ENCODE measurements at regions not wholly inside any gene's neighbourhood (a gene's known extent, or its start where the extent isn't known, plus 50 kb on each side); places are given as distances from the start of the nearest gene placed in this dataset.
"Not testable (repeated sequence)": the region's sequence is repeated elsewhere in the genome, so short reads cannot be mapped to it uniquely, and the experiment has no call there.

DNA sequence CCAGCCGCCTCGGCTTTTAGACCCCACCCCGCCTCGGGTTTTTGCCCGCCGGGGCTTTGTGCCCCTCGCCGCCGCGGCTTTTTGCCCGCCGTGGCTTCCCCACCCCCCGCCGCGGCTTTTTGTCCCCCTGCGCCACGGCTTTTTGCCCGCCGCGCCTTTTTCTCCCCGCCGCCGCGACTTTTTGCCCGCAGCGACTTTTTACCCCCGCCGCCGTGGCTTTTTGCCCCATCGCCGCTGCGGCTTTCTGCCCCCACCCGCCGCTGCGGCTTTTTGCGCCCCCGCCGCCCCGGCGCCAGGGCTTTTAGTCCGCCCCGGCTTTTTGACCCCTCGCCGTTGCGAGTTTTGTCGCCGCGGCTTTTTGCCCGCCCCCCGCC lies 474.4 kb downstream of the FAM72C start:
- DNase-seq (peak; percentile 20), ATAC-seq (no peak)
- Histone ChIP-seq H3K27ac (no peak overlapping the region), H3K9me3 (no peaks in the 10 kb centered on the region), H3K4me1 (no peaks in the 10 kb centered on the region), H3K36me3 (no peaks in the 10 kb centered on the region), H3K27me3 (ENCODE audit: low read depth) (peaks cover 3% of the 10 kb centered on the region), H3K4me3 (no peak overlapping the region)
- TF ChIP-seq, protein P1, sequence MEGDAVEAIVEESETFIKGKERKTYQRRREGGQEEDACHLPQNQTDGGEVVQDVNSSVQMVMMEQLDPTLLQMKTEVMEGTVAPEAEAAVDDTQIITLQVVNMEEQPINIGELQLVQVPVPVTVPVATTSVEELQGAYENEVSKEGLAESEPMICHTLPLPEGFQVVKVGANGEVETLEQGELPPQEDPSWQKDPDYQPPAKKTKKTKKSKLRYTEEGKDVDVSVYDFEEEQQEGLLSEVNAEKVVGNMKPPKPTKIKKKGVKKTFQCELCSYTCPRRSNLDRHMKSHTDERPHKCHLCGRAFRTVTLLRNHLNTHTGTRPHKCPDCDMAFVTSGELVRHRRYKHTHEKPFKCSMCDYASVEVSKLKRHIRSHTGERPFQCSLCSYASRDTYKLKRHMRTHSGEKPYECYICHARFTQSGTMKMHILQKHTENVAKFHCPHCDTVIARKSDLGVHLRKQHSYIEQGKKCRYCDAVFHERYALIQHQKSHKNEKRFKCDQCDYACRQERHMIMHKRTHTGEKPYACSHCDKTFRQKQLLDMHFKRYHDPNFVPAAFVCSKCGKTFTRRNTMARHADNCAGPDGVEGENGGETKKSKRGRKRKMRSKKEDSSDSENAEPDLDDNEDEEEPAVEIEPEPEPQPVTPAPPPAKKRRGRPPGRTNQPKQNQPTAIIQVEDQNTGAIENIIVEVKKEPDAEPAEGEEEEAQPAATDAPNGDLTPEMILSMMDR (IDR thresholded peaks at IDR 0.05), result no peak
- intact Hi-C loops (cut with DNase I), result no loop called here

DNA sequence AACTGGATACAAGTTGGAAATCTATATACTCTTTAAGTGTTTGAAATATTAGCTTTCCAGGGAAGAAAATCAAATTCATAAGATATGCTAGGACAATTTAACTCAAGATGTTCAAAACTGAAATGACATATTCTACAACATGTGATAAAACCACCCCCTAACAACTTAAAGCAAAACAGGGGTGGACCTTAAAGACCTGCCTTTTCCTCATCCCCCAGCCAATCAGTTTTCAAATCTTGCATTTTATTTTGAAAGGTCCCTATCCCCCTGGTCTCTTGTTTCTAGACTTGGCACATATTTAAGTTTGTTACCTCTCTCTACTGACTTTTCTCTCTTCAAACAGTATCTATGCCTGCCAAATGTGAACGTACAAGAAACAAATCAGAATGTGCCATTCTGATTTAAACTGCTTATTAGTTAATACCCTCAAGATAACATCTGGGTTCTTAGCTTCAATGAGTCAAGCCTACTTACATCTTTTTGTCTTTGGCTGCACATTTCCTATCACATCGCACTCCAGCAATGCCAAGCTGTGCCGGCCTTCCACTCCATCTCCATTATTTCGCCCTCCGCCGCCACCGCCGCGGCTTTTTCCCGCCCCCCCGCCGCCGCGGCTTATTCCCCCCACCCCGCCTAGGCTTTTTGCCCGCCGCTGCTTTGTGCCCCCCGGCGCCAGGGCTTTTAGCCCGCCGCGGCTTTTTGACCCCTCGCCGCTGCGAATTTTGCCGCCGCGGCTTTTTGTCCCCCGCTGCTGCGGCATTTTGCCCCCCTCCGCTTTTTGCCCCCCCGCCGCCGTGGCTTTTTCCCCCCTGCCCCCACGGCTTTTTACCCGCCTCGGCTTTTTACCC lies 475.0 kb downstream of the FAM72C start:
- H3K36me3 ChIP-seq; H3K27me3 ChIP-seq (ENCODE audit: low read depth); H3K4me1 ChIP-seq; intact Hi-C loops (cut with DNase I); H3K9me3 ChIP-seq; H3K27ac ChIP-seq; ATAC-seq; H3K4me3 ChIP-seq; DNase-seq: not testable (repeated sequence)

Data from lower lobe of right lung (tissue), 2 donors.